GM23338 (cell line): ENCODE measurements at regions not wholly inside any gene's neighbourhood (a gene's known extent, or its start where the extent isn't known, plus 50 kb on each side); places are given as distances from the start of the nearest gene placed in this dataset.

Source experiments
- ATAC-seq: fragments of 200-7000 bp; cut with Tn5 transposase; 3 replicates; pipeline ENCODE4 v1.9.1; 2020
- DNase-seq: peaks from one replicate; pipeline ENCODE4 v3.0.0-alpha.2; 2015; ENCODE audit warnings: low spot score
- H2AFZ ChIP-seq: fragments of 200-600 bp; sonication (generic); 2 replicates; pipeline ENCODE4 v1.8.0; 2016; ENCODE audit warnings: antibody characterized with exemption, mild to moderate bottlenecking, moderate library complexity
- H3F3A ChIP-seq: fragments of 200-600 bp; sonication (generic); replicated peaks from 2 replicates; pipeline ENCODE4 v1.8.0; 2017; ENCODE audit warnings: antibody characterized with exemption, mixed run types, low read depth
- H3K27ac ChIP-seq: fragments of 200-600 bp; sonication (generic); 2 replicates; pipeline ENCODE4 v1.6.1; 2016; ENCODE audit warnings: low read depth
- H3K27me3 ChIP-seq: fragments of 200-600 bp; sonication (generic); 2 replicates; pipeline ENCODE4 v1.8.0; 2016; ENCODE audit warnings: mild to moderate bottlenecking, mixed run types, moderate library complexity; ENCODE audit not compliant: insufficient read depth
- H3K36me3 ChIP-seq: fragments of 200-600 bp; sonication (generic); 2 replicates; pipeline ENCODE4 v1.8.0; 2016; ENCODE audit warnings: mild to moderate bottlenecking; ENCODE audit not compliant: insufficient read depth
- H3K4me1 ChIP-seq: fragments of 200-600 bp; sonication (generic); 2 replicates; pipeline ENCODE4 v1.8.0; 2016; ENCODE audit warnings: mild to moderate bottlenecking, moderate library complexity; ENCODE audit not compliant: insufficient read depth
- H3K4me2 ChIP-seq: fragments of 200-600 bp; sonication (generic); 2 replicates; pipeline ENCODE4 v1.7.1; 2017; ENCODE audit warnings: mixed run types
- H3K4me3 ChIP-seq: fragments of 200-600 bp; sonication (generic); 2 replicates; pipeline ENCODE4 v1.6.1; 2016; ENCODE audit warnings: mixed run types
- H3K79me2 ChIP-seq: fragments of 200-600 bp; sonication (generic); replicated peaks from 2 replicates; pipeline ENCODE4 v1.8.0; 2017; ENCODE audit warnings: mild to moderate bottlenecking; ENCODE audit not compliant: insufficient read depth
- H3K9me2 ChIP-seq: fragments of 200-600 bp; sonication (generic); 2 replicates; pipeline ENCODE4 v1.8.0; 2017; ENCODE audit not compliant: insufficient read depth
- H4K20me1 ChIP-seq: fragments of 200-600 bp; sonication (generic); replicated peaks from 2 replicates; pipeline ENCODE4 v1.8.0; 2017; ENCODE audit warnings: mild to moderate bottlenecking; ENCODE audit not compliant: insufficient read depth
- H3K27ac Mint-ChIP-seq: 2 replicates; pipeline ENCODE4 v1.8.0; 2020; ENCODE audit warnings: inconsistent platforms, mild to moderate bottlenecking, moderate library complexity, mixed read lengths
- H3K27me3 Mint-ChIP-seq: 3 replicates; pipeline ENCODE4 v1.8.0; 2022; ENCODE audit warnings: low read depth, mild to moderate bottlenecking, moderate library complexity, mixed read lengths, inconsistent platforms; ENCODE audit not compliant: insufficient read depth, poor library complexity
- H3K36me3 Mint-ChIP-seq: 3 replicates; pipeline ENCODE4 v1.8.0; 2021; ENCODE audit warnings: low read depth, mild to moderate bottlenecking, inconsistent platforms, moderate library complexity, mixed read lengths
- H3K4me1 Mint-ChIP-seq: 3 replicates; pipeline ENCODE4 v1.8.0; 2020; ENCODE audit warnings: mild to moderate bottlenecking, inconsistent platforms, mixed read lengths
- H3K4me3 Mint-ChIP-seq: 3 replicates; pipeline ENCODE4 v1.8.0; 2021; ENCODE audit warnings: moderate library complexity, mild to moderate bottlenecking, inconsistent platforms, mixed read lengths
- H3K9me3 Mint-ChIP-seq: 3 replicates; pipeline ENCODE4 v1.8.0; 2020; ENCODE audit warnings: moderate library complexity, mild to moderate bottlenecking, inconsistent platforms, mixed read lengths
- ETS1 ChIP-seq: IDR thresholded peaks from 2 replicates; pipeline ENCODE4 v1.6.1; 2016; ENCODE audit warnings: antibody characterized with exemption
- JUNB ChIP-seq: IDR thresholded peaks from one replicate; pipeline ENCODE4 v1.6.1; 2016; ENCODE audit warnings: antibody characterized with exemption; ENCODE audit not compliant: unreplicated experiment
- NANOG ChIP-seq: IDR thresholded peaks from 2 replicates; pipeline ENCODE4 v1.6.1; 2016; ENCODE audit warnings: antibody characterized with exemption, borderline replicate concordance
- POLR2AphosphoS5 ChIP-seq: IDR thresholded peaks from 2 replicates; pipeline ENCODE4 v1.6.1; 2016; ENCODE audit warnings: antibody characterized with exemption, low read depth
- STAT1 ChIP-seq: IDR thresholded peaks from one replicate; pipeline ENCODE4 v1.6.1; 2016; ENCODE audit warnings: antibody characterized with exemption; ENCODE audit not compliant: unreplicated experiment
- ZNF114 ChIP-seq: fragments of 250-450 bp; sonication (Bioruptor Pico); IDR thresholded peaks from 2 replicates; pipeline ENCODE4 v1.5.0; 2020; ENCODE audit warnings: mild to moderate bottlenecking, moderate library complexity
- TF ChIP-seq, protein P1 (sequence below): fragments of 250-450 bp; sonication (Bioruptor Pico); IDR thresholded peaks from 2 replicates; pipeline ENCODE4 v1.5.0; 2020; ENCODE audit warnings: mild to moderate bottlenecking, moderate library complexity

- H3K27me3 ChIP-seq, result no peaks in the 10 kb centered on the region
- H3K9me3 Mint-ChIP-seq, result peaks cover 3% of the 10 kb centered on the region
- DNase-seq (no peak), ATAC-seq (no peak)
- no peak overlapping the region for H3K27ac Mint-ChIP-seq
- 0 out of 3 replicates have a peak, but pooled peaks cover 3% of the 10 kb centered on the region for H3K36me3 Mint-ChIP-seq
- no peaks in the 10 kb centered on the region for H3K79me2 ChIP-seq
- no peaks in the 10 kb centered on the region for H3K4me1 ChIP-seq
- H4K20me1 ChIP-seq, result no peaks in the 10 kb centered on the region
- TF ChIP-seq, protein P1, sequence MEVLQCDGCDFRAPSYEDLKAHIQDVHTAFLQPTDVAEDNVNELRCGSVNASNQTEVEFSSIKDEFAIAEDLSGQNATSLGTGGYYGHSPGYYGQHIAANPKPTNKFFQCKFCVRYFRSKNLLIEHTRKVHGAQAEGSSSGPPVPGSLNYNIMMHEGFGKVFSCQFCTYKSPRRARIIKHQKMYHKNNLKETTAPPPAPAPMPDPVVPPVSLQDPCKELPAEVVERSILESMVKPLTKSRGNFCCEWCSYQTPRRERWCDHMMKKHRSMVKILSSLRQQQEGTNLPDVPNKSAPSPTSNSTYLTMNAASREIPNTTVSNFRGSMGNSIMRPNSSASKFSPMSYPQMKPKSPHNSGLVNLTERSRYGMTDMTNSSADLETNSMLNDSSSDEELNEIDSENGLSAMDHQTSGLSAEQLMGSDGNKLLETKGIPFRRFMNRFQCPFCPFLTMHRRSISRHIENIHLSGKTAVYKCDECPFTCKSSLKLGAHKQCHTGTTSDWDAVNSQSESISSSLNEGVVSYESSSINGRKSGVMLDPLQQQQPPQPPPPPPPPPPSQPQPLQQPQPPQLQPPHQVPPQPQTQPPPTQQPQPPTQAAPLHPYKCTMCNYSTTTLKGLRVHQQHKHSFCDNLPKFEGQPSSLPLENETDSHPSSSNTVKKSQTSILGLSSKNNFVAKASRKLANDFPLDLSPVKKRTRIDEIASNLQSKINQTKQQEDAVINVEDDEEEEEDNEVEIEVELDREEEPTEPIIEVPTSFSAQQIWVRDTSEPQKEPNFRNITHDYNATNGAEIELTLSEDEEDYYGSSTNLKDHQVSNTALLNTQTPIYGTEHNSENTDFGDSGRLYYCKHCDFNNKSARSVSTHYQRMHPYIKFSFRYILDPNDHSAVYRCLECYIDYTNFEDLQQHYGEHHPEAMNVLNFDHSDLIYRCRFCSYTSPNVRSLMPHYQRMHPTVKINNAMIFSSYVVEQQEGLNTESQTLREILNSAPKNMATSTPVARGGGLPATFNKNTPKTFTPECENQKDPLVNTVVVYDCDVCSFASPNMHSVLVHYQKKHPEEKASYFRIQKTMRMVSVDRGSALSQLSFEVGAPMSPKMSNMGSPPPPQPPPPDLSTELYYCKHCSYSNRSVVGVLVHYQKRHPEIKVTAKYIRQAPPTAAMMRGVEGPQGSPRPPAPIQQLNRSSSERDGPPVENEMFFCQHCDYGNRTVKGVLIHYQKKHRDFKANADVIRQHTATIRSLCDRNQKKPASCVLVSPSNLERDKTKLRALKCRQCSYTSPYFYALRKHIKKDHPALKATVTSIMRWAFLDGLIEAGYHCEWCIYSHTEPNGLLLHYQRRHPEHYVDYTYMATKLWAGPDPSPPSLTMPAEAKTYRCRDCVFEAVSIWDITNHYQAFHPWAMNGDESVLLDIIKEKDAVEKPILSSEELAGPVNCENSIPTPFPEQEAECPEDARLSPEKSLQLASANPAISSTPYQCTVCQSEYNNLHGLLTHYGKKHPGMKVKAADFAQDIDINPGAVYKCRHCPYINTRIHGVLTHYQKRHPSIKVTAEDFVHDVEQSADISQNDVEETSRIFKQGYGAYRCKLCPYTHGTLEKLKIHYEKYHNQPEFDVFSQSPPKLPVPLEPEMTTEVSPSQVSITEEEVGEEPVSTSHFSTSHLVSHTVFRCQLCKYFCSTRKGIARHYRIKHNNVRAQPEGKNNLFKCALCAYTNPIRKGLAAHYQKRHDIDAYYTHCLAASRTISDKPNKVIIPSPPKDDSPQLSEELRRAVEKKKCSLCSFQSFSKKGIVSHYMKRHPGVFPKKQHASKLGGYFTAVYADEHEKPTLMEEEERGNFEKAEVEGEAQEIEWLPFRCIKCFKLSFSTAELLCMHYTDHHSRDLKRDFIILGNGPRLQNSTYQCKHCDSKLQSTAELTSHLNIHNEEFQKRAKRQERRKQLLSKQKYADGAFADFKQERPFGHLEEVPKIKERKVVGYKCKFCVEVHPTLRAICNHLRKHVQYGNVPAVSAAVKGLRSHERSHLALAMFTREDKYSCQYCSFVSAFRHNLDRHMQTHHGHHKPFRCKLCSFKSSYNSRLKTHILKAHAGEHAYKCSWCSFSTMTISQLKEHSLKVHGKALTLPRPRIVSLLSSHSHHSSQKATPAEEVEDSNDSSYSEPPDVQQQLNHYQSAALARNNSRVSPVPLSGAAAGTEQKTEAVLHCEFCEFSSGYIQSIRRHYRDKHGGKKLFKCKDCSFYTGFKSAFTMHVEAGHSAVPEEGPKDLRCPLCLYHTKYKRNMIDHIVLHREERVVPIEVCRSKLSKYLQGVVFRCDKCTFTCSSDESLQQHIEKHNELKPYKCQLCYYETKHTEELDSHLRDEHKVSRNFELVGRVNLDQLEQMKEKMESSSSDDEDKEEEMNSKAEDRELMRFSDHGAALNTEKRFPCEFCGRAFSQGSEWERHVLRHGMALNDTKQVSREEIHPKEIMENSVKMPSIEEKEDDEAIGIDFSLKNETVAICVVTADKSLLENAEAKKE (CRISPR knock-in tag), result no peak
- no peak for TF ChIP-seq STAT1
- no peak for TF ChIP-seq ETS1
- no peak for TF ChIP-seq ZNF114 (CRISPR knock-in tag)
- no peak overlapping the region; the same call in 1 of the 2 replicates for H2AFZ ChIP-seq
- 0 out of 2 replicates have a peak, but pooled peaks cover 6% of the 10 kb centered on the region for H3K9me2 ChIP-seq
- no peak overlapping the region for H3K27ac ChIP-seq
- no peak overlapping the region for H3K4me2 ChIP-seq
- no peaks in the 10 kb centered on the region for H3F3A ChIP-seq
- peaks cover 6% of the 10 kb centered on the region for H3K27me3 Mint-ChIP-seq
- H3K4me1 Mint-ChIP-seq, result peaks cover 2% of the 10 kb centered on the region; the same call in 1 of the 3 replicates
- H3K4me3 Mint-ChIP-seq, result no peak overlapping the region
- H3K36me3 ChIP-seq, result no peaks in the 10 kb centered on the region
- no peak overlapping the region for H3K4me3 ChIP-seq
Measured at GRCh38 chr17:12579288-12579687, 86.4 kb upstream of the MYOCD start.

- no peaks in the 10 kb centered on the region for H3K36me3 ChIP-seq
- 0 out of 2 replicates have a peak, but pooled peaks cover 6% of the 10 kb centered on the region for H3K9me2 ChIP-seq
- Mint-ChIP-seq H3K4me1 (peaks cover 2% of the 10 kb centered on the region; the same call in 1 of the 3 replicates), H3K9me3 (peaks cover 3% of the 10 kb centered on the region), H3K27ac (no peak overlapping the region), H3K36me3 (0 out of 3 replicates have a peak, but pooled peaks cover 3% of the 10 kb centered on the region), H3K27me3 (peaks cover 6% of the 10 kb centered on the region), H3K4me3 (no peak overlapping the region)
- ATAC-seq (no peak), DNase-seq (no peak)
- H3K4me3 ChIP-seq, result no peak overlapping the region
- no peak for TF ChIP-seq JUNB
- TF ChIP-seq POLR2AphosphoS5, result no peak
- no peak for TF ChIP-seq NANOG
- H3K4me2 ChIP-seq, result no peak overlapping the region
- H3F3A ChIP-seq, result no peaks in the 10 kb centered on the region
- H3K4me1 ChIP-seq, result no peaks in the 10 kb centered on the region
- no peaks in the 10 kb centered on the region for H3K79me2 ChIP-seq
- no peak overlapping the region for H3K27ac ChIP-seq
- H3K27me3 ChIP-seq, result no peaks in the 10 kb centered on the region
- H4K20me1 ChIP-seq, result no peaks in the 10 kb centered on the region
- H2AFZ ChIP-seq, result peak overlapping the region; percentile 32; the same call in 1 of the 2 replicates
Measured at GRCh38 chr17:12580640-12581039, 85.0 kb upstream of the MYOCD start.
